ENCODE measurements at regions not wholly inside any gene's neighbourhood (a gene's known extent, or its start where the extent isn't known, plus 50 kb on each side); places are given as distances from the start of the nearest gene placed in this dataset.

DNA sequence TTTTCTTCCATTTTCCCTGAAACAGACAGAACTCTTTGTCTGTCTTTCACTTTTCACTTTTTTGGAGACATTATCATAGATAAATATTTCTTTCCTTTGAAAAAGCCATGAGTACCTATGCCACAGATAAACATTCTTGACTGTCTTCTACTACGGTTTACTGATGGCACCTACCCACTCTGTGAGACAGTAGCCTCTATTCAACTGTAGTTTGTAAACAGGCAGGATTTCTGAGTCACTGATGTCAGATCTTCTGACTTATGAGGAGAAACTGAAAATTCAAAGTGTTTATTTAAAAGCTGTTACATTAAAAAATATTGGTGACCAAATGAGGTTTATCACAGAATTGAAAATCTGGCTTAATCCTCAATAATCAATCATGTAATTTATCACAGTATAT, 658.4 kb downstream of the TOX3 start:
- no peak for DNase-seq

GRCh38 chr16:51888016-51888415, 658.9 kb downstream of the TOX3 start:
- DNase-seq: no peak

GRCh38 chr16:51886456-51886855, 660.5 kb downstream of the TOX3 start:
- no peak for DNase-seq

- no peak for DNase-seq
Measured at GRCh38 chr16:51884773-51885172, 662.2 kb downstream of the TOX3 start.

DNA sequence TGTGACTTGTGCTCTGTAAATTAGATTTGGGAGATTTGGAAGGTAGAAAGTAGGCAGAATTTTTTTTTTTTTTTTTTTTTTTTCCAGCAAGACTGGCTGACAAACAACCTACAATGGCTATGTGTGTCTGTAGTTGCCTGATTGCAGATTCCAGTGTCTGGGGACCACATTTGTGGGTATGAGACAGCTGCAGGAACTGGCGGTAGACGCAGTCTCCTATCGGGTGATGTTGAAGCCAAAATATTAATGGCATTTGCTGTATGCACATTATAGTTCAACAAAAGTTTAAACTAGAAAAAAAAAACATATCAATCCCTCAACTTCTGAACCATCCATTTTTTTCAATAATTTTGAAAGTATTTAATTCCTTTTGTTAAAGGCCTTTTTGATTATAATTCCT, 665.2 kb downstream of the TOX3 start:
- no peak for DNase-seq

- DNase-seq: no peak
Measured at GRCh38 chr16:51880776-51881175, 666.2 kb downstream of the TOX3 start.

GRCh38 chr16:51877686-51878085, 669.3 kb downstream of the TOX3 start:
- DNase-seq: no peak

- DNase-seq: no peak
Measured at GRCh38 chr16:51876934-51877333, 670.0 kb downstream of the TOX3 start.

DNA sequence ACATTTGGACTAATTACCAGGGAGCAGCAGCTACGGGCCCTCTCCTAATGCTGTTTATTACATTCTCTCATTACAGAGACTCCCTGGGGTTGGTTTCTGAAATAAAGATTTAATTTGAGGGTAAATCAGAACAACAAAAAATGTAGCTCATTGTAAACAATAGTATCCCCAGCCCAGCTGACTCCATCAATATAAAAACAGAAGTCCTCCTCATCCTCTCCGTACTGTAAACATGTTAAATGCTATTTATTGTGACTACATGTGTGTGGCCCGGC, 670.4 kb downstream of the TOX3 start:
- DNase-seq: no peak

DNA sequence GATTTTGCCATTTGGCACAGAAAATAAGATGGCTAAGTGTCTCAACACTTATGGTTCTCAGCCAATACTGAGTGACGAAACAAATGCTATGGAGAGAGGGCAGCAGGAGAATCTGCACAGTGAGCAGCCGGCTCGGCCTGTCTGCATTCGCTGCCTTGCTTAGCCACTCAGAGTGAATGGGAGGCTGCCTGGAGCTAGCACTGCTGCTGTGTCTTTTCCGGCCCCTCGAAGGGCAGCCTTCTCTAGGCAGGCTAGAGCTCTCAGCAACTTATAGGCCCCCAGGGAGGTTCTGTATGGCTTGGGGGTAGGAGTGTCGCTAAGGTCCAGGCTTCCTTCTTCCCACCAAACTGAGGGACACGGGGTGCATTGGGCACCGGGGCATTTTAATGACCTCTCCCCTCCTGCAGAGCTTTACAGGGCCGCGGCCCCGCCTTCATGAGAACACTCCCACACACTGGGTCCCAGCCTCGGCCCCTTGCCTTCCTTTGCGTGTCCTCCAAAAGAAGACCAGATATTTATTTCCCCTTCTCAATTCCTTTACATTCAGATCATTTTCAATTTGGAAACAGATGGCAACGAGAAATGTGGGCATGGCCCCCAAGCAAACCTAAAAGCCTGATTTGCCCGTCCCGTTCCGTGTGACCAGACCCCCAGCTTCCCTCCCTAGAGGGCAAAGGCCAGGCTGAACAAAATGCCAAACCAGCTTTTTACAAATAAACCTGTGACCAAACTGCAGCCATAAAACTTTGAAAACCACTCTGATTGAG, 670.9 kb downstream of the TOX3 start:
- DNase-seq: no peak

DNA sequence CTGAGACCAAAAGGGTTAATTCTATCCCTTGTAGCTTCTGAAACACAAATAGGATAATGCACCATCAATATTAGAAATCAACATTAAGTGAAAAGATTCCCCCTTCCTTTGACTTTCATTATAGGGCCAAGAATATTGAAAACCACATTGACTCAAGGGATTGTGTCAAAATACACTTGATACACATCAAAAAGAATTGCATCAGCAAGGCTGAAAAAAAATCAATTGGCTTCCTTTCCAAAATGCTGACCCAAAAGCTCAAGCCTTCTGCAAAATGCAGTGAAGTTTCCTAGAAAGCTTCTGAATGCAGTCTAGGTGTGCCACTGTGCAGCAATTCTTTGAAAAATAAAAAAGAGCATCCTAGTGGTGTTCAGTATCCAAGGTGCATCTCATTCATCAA, 674.4 kb downstream of the TOX3 start:
- no peak for DNase-seq

- DNase-seq: no peak
Measured at GRCh38 chr16:51870296-51870854, 676.6 kb downstream of the TOX3 start.

- no peak for DNase-seq
Measured at GRCh38 chr16:51869176-51869575, 677.8 kb downstream of the TOX3 start.

DNA sequence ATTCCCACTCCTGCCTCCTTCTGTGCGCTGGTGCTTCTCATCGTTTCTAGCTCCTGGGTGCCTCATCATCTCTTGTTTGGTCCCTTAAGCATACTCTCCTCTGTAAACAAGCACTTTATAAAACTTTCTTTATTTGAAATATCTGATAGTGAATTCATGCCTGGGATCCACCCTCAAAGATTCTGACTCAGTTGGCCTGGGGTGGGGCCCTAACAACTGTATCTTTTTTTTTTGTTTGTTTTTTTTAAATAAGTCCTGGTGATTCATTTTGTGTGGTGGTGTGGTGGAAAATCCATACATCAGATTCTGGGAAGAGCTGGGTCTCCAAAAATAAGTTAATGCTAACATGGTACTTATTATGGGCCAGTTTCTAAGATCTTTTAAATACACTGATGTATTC, 678.3 kb downstream of the TOX3 start:
- DNase-seq: no peak

DNA sequence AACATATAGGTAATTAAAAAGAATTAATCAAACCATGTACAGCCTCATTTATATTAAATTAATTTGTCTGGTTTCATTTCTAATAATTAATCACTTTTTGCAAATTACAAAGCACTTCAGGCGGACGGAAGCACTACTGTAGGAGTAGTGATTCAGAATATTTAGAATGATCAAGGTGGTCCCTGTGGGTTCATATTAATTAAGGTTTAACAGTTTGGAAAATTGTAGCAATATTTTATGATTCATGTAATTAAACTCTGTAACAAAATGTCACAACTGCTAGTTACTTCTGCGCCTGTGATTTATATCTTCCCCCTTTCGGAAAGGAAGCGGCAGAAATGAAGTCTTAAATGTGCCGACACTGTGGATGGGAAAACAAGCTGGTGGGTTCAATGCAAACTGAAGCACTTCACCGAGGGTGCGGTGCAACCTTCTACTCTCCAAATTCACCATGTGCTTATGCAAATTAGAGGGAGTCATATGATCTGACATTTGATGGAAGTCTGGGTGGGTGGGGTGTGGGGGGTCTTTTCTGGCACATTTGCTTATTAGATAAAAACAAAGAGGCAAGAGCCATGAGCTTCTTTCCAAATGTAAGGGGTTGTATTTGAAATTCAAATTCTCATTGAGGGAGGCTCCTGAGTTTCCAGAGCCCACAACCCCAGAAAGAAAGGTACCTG, 679.4 kb downstream of the TOX3 start:
- no peak for DNase-seq

GRCh38 chr16:51864575-51864974, 682.4 kb downstream of the TOX3 start:
- DNase-seq: no peak

DNA sequence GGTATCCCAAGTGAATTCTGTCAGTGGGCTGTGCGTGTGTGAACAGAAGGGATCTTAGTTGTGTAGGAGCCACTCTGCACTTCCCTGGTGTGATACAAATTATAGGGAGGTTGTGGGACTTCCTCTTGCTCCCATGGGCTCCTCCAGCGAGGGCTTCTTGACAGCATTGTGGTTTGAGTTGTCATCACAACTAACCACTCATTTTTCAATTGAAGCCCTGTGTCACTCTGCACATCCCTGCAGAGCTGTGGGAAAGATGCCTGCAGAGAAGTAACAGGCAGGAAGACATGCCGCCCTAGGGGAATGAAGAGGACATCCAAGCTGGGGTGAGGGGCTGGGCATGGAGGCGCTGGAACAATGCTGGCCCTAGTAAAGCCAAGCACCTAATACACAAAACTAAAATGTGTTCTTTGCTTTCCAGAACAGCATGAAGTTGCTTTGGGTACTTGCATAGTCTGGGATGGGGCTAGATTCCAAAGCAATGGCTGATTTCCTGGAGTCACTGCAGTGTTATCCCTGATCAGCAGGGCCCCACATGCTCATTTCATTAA, 692.5 kb downstream of the TOX3 start:
- no peak for DNase-seq

DNA sequence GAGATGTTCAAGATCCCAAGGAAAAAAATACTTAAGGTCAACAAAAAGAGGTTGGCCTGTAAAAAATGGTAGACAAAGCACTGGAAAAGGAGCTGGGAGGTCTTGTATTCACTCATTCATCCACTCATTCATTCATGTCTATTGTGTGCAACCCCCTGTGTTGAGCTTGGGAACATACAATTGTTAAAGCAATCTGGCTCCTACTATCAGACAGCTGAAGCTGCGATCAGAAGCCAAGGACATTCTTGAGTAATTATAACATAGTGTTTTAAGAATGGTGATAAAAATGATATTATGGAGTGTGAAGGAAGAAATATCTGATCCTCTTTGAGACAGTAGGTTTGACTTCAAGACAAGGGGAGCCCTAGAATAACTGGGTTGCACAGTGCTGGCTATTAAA, 693.4 kb downstream of the TOX3 start:
- no peak for DNase-seq

- DNase-seq: no peak
Measured at GRCh38 chr16:51852892-51853291, 694.1 kb downstream of the TOX3 start.

DNA sequence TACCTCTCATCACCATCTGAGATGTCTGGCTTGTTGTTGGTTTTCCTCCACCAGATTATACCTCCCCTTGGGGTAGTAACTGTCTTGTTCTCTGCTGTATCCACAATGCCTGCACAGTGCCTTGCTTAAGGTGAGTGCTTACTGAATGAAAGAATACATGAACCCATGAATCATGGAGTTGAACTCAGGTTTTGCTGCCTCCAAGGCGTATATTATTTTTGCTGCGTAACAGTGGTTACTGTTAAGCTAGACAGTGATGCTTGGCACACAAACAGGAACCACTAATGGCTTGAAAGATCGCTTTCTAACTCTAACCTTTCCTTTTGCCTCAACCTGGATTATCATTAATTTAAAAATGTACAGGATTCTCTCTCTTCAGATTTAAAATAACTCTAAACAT, 695.8 kb downstream of the TOX3 start:
- DNase-seq: no peak

DNA sequence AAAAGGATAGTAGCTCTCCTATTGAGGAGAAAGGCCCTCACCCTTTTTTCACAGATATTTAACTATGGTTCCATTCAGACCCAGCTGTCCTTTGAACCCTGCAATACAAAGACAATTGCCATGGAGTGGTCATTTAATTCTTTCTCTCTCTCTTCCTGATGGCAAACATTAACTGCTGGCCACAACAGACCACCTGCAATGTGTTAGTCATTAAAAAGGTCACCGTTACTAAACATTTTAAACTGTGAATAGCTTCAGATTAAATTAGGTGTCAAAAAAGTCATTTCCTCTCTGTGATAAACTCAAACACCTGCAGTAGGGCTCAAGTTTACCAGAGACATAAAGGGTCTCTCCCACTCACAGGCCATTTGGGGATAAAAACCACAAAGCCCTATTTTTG, 697.2 kb downstream of the TOX3 start:
- no peak for DNase-seq

GRCh38 chr16:51845586-51846305, 694.7 kb upstream of the SALL1 start:
- DNase-seq: no peak

DNA sequence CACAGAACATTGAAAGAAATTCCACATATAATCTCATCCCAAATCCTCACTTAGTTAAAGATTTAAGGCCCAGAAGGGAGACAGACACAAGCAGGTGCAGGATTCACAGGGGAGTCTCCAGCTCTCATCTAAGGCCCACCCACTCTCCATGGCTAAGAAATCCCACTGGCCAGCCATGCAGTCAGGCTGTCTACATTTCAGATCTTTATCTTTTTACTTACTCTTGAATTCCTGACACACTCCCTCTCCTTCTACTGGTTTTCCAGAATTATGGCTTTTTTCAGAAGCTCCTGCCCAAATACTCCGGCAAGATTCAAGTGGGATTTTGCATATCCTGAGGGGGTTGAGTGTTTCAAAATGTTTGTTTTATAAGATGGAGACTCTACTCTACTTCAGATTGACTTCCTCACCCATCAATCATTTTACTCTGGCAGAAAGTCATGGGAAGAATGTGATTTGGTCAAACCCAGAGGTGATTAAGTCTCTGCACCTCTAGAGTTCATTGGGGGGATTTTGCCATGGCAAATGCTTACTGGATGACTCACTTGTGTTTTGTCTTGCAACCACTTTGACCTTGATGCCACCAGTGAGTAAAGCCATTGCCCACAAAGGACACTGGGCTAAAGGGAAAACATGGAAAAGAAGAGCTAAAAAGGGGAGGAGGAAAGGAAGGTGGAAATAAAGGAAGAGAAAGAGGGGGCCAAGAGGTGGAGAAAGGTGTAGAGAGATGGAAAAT, 688.8 kb upstream of the SALL1 start:
- no peak for DNase-seq
